NT2/D1 (cell line): ENCODE measurements at regions not wholly inside any gene's neighbourhood (a gene's known extent, or its start where the extent isn't known, plus 50 kb on each side); places are given as distances from the start of the nearest gene placed in this dataset.

Experiments used
- YY1 ChIP-seq: IDR thresholded peaks from 2 replicates; pipeline ENCODE4 v1.6.1; 2011; ENCODE audit not compliant: insufficient read length, insufficient read depth
- ZNF274 ChIP-seq: IDR thresholded peaks from 2 replicates; pipeline ENCODE4 v1.6.1; 2011; ENCODE audit warnings: mild to moderate bottlenecking, low read depth, low read length

- TF ChIP-seq ZNF274: no peak
- TF ChIP-seq YY1: no peak
These were observed 803.5 kb upstream of the FLRT2 start for GRCh38 chr14:84726471-84726870.
